GM12892 (cell line): ENCODE measurements at regions not wholly inside any gene's neighbourhood (a gene's known extent, or its start where the extent isn't known, plus 50 kb on each side); places are given as distances from the start of the nearest gene placed in this dataset.

Source experiments
- DNase-seq: peaks from one replicate; pipeline ENCODE4 v3.0.0; 2011; ENCODE audit not compliant: insufficient read length
- FAIRE-seq: peaks from 2 replicates; lab custom pipeline; 2011; peaks lifted over from hg19 to GRCh38; lab: Jason Lieb, UNC
- POLR2A ChIP-seq: IDR thresholded peaks from 2 replicates; pipeline ENCODE4 v1.6.1; 2011; ENCODE audit warnings: low read depth, low read length, control low read depth
- POLR2AphosphoS5 ChIP-seq: IDR thresholded peaks from 2 replicates; pipeline ENCODE4 v1.6.1; 2011; ENCODE audit warnings: low read depth, low read length, control low read depth
- TAF1 ChIP-seq: IDR thresholded peaks from 2 replicates; pipeline ENCODE4 v1.6.1; 2011; ENCODE audit warnings: low read depth, mild to moderate bottlenecking, control low read depth, low read length, borderline replicate concordance

- TF ChIP-seq TAF1 = no peak
- TF ChIP-seq POLR2AphosphoS5 = no peak
- TF ChIP-seq POLR2A = no peak
- FAIRE-seq = no peak
These were observed 1318.8 kb upstream of the ACO1 start for GRCh38 chr9:31065691-31066090.

GRCh38 chr9:31067418-31067817, 1317.0 kb upstream of the ACO1 start:
- no peak for DNase-seq
- TF ChIP-seq TAF1 (no peak), POLR2A (no peak), POLR2AphosphoS5 (no peak)
- no peak for FAIRE-seq

More at GRCh38 chr9:31065691-31066090, 1318.8 kb upstream of the ACO1 start:
- no peak for DNase-seq

- no peak for TF ChIP-seq POLR2AphosphoS5
- TF ChIP-seq TAF1 = no peak
- TF ChIP-seq POLR2A = no peak
- no peak for DNase-seq
- no peak for FAIRE-seq
These were observed 1312.7 kb upstream of the ACO1 start for GRCh38 chr9:31071606-31072286.

- DNase-seq (no peak), FAIRE-seq (no peak)
- TF ChIP-seq POLR2A (no peak), POLR2AphosphoS5 (no peak)
These were observed 1306.3 kb upstream of the ACO1 start for GRCh38 chr9:31078175-31078574.

- TF ChIP-seq POLR2AphosphoS5 (no peak), POLR2A (no peak), TAF1 (no peak)
- no peak for DNase-seq
- no peak for FAIRE-seq
These were observed 1300.1 kb upstream of the ACO1 start for GRCh38 chr9:31084350-31084749.

GRCh38 chr9:31089549-31090221, 1294.8 kb upstream of the ACO1 start:
- FAIRE-seq (no peak), DNase-seq (no peak)
- TF ChIP-seq TAF1 (no peak), POLR2AphosphoS5 (no peak), POLR2A (no peak)

GRCh38 chr9:31100311-31100710, 1284.1 kb upstream of the ACO1 start:
- no peak for DNase-seq
- no peak for FAIRE-seq
- no peak for TF ChIP-seq POLR2A
- no peak for TF ChIP-seq POLR2AphosphoS5
- TF ChIP-seq TAF1 = no peak

- DNase-seq = no peak
- TF ChIP-seq TAF1 = no peak
- TF ChIP-seq POLR2AphosphoS5 = no peak
- TF ChIP-seq POLR2A = no peak
- FAIRE-seq = no peak
These were observed 1280.6 kb upstream of the ACO1 start for GRCh38 chr9:31103836-31104235.

GRCh38 chr9:31104249-31104648, 1280.2 kb upstream of the ACO1 start:
- TF ChIP-seq TAF1 = no peak
- TF ChIP-seq POLR2AphosphoS5 = no peak
- TF ChIP-seq POLR2A = no peak
- no peak for DNase-seq
- FAIRE-seq = no peak

- no peak for FAIRE-seq
- TF ChIP-seq POLR2A = no peak
- DNase-seq = no peak
These were observed 1272.0 kb upstream of the ACO1 start for GRCh38 chr9:31112491-31112890.

GRCh38 chr9:31114346-31114745, 1270.1 kb upstream of the ACO1 start:
- TF ChIP-seq TAF1 (no peak), POLR2A (no peak), POLR2AphosphoS5 (no peak)
- DNase-seq = no peak
- FAIRE-seq = no peak

GRCh38 chr9:31119890-31120454, 1264.5 kb upstream of the ACO1 start:
- FAIRE-seq (no peak), DNase-seq (no peak)
- TF ChIP-seq POLR2AphosphoS5 = no peak
- no peak for TF ChIP-seq TAF1
- no peak for TF ChIP-seq POLR2A
